Inflammatory macrophage treated with lipopolysaccharide for 4 hours (primary cell): ENCODE measurements at regions not wholly inside any gene's neighbourhood (a gene's known extent, or its start where the extent isn't known, plus 50 kb on each side); places are given as distances from the start of the nearest gene placed in this dataset.
"Not testable (repeated sequence)": the region's sequence is repeated elsewhere in the genome, so short reads cannot be mapped to it uniquely, and the experiment has no call there.

ENCODE experiments used
- DNase-seq: peaks from one replicate; pipeline ENCODE4 v3.0.0-alpha.2; 2020

GRCh38 chr13:73171271-73171682 is 112.5 kb downstream of the KLF5 start:
- no peak for DNase-seq

- DNase-seq = no peak
These were observed 111.2 kb downstream of the KLF5 start for GRCh38 chr13:73169971-73170370.

- no peak for DNase-seq
These were observed 110.2 kb downstream of the KLF5 start for GRCh38 chr13:73168953-73169401.

- no peak for DNase-seq
These were observed 109.6 kb downstream of the KLF5 start for GRCh38 chr13:73168226-73168952.

- DNase-seq = no peak
These were observed 108.4 kb downstream of the KLF5 start for GRCh38 chr13:73167028-73167820.

GRCh38 chr13:73166204-73166603 is 107.4 kb downstream of the KLF5 start:
- DNase-seq = no peak

GRCh38 chr13:73162912-73163911 is 104.4 kb downstream of the KLF5 start:
- no peak for DNase-seq

GRCh38 chr13:73160371-73161031 is 101.7 kb downstream of the KLF5 start:
- not testable (repeated sequence) for DNase-seq

GRCh38 chr13:73158851-73159250 is 100.0 kb downstream of the KLF5 start:
- no peak for DNase-seq

- DNase-seq = no peak
These were observed 98.2 kb downstream of the KLF5 start for GRCh38 chr13:73157031-73157430.

- DNase-seq = no peak
These were observed 87.9 kb downstream of the KLF5 start for GRCh38 chr13:73146707-73147106.

GRCh38 chr13:73142071-73142470 is 83.3 kb downstream of the KLF5 start:
- no peak for DNase-seq

GRCh38 chr13:73141292-73141771 is 82.5 kb downstream of the KLF5 start:
- DNase-seq = no peak

GRCh38 chr13:73140801-73141200 is 82.0 kb downstream of the KLF5 start:
- DNase-seq = no peak

- DNase-seq = no peak
These were observed 80.1 kb downstream of the KLF5 start for GRCh38 chr13:73138638-73139491.

GRCh38 chr13:73138276-73138637 is 79.5 kb downstream of the KLF5 start:
- no peak for DNase-seq

GRCh38 chr13:73136776-73137175 is 78.0 kb downstream of the KLF5 start:
- no peak for DNase-seq

GRCh38 chr13:73133531-73133930 is 74.7 kb downstream of the KLF5 start:
- DNase-seq = no peak

GRCh38 chr13:73131247-73131646 is 72.4 kb downstream of the KLF5 start:
- DNase-seq = no peak

GRCh38 chr13:73129023-73129422 is 70.2 kb downstream of the KLF5 start:
- DNase-seq = no peak
